ENCODE measurements at regions not wholly inside any gene's neighbourhood (a gene's known extent, or its start where the extent isn't known, plus 50 kb on each side); places are given as distances from the start of the nearest gene placed in this dataset.

- BruUV-seq (replicated peaks) = no TSS peak
- intact Hi-C loops (cut with micrococcal nuclease; ENCODE audit: unreplicated experiment) = no loop called here
- no peak for DNase-seq
- Mint-ChIP-seq H3K27me3 (ENCODE audit: unreplicated experiment) (no peaks in the 10 kb centered on the region), H3K36me3 (ENCODE audit: insufficient read depth, unreplicated experiment) (no peaks in the 10 kb centered on the region), H3K27ac (ENCODE audit: unreplicated experiment) (no peak overlapping the region), H3K4me1 (ENCODE audit: low read depth, unreplicated experiment) (no peaks in the 10 kb centered on the region), H3K9me3 (ENCODE audit: low read depth, unreplicated experiment) (no peaks in the 10 kb centered on the region), H3K4me3 (ENCODE audit: low read depth, unreplicated experiment) (no peak overlapping the region)
- no peak for TF ChIP-seq CTCF (IDR thresholded peaks at IDR 0.05; ENCODE audit: unreplicated experiment)
- CTCF ChIA-PET = no interaction called here
These were observed 571.1 kb downstream of the LMO4 start for GRCh38 chr1:87899746-87900145.

- CTCF ChIA-PET = interaction anchor here (0.9 kb wide), 1 partner anchor 25 kb away, joined by 3 read pairs; no protein-coding TSS in a partner anchor
These were observed 574.1 kb downstream of the LMO4 start for GRCh38 chr1:87902830-87903229.

GRCh38 chr1:87903242-87903641 lies 574.6 kb downstream of the LMO4 start:
- Mint-ChIP-seq H3K27ac (ENCODE audit: unreplicated experiment) (no peak overlapping the region), H3K27me3 (ENCODE audit: unreplicated experiment) (no peaks in the 10 kb centered on the region), H3K4me3 (ENCODE audit: low read depth, unreplicated experiment) (no peak overlapping the region), H3K36me3 (ENCODE audit: insufficient read depth, unreplicated experiment) (no peaks in the 10 kb centered on the region), H3K9me3 (ENCODE audit: low read depth, unreplicated experiment) (no peaks in the 10 kb centered on the region), H3K4me1 (ENCODE audit: low read depth, unreplicated experiment) (no peaks in the 10 kb centered on the region)
- DNase-seq = no peak
- TF ChIP-seq CTCF (IDR thresholded peaks at IDR 0.05; ENCODE audit: unreplicated experiment) = no peak
- CTCF ChIA-PET = no interaction called here
- no TSS peak for BruUV-seq (replicated peaks)
- intact Hi-C loops (cut with micrococcal nuclease; ENCODE audit: unreplicated experiment) = no loop called here

More at GRCh38 chr1:87902830-87903229, 574.1 kb downstream of the LMO4 start:
- H3K27me3 Mint-ChIP-seq (ENCODE audit: unreplicated experiment) = no peaks in the 10 kb centered on the region
- H3K36me3 Mint-ChIP-seq (ENCODE audit: insufficient read depth, unreplicated experiment) = no peaks in the 10 kb centered on the region
- no peak overlapping the region for H3K27ac Mint-ChIP-seq (ENCODE audit: unreplicated experiment)
- H3K9me3 Mint-ChIP-seq (ENCODE audit: low read depth, unreplicated experiment) = no peaks in the 10 kb centered on the region
- DNase-seq = no peak
- intact Hi-C loops (cut with micrococcal nuclease; ENCODE audit: unreplicated experiment) = no loop called here
- no peak overlapping the region for H3K4me3 Mint-ChIP-seq (ENCODE audit: low read depth, unreplicated experiment)
- no peaks in the 10 kb centered on the region for H3K4me1 Mint-ChIP-seq (ENCODE audit: low read depth, unreplicated experiment)
- no peak for TF ChIP-seq CTCF (IDR thresholded peaks at IDR 0.05; ENCODE audit: unreplicated experiment)
- BruUV-seq (replicated peaks) = no TSS peak

- TF ChIP-seq CTCF (IDR thresholded peaks at IDR 0.05; ENCODE audit: unreplicated experiment) = no peak
- H3K27me3 Mint-ChIP-seq (ENCODE audit: unreplicated experiment) = no peaks in the 10 kb centered on the region
- CTCF ChIA-PET = no interaction called here
- no peaks in the 10 kb centered on the region for H3K9me3 Mint-ChIP-seq (ENCODE audit: low read depth, unreplicated experiment)
- intact Hi-C loops (cut with micrococcal nuclease; ENCODE audit: unreplicated experiment) = no loop called here
- BruUV-seq (replicated peaks) = no TSS peak
- H3K27ac Mint-ChIP-seq (ENCODE audit: unreplicated experiment) = no peak overlapping the region
- no peaks in the 10 kb centered on the region for H3K36me3 Mint-ChIP-seq (ENCODE audit: insufficient read depth, unreplicated experiment)
- H3K4me1 Mint-ChIP-seq (ENCODE audit: low read depth, unreplicated experiment) = peaks cover 10% of the 10 kb centered on the region
- no peak overlapping the region for H3K4me3 Mint-ChIP-seq (ENCODE audit: low read depth, unreplicated experiment)
- DNase-seq = no peak
These were observed 576.0 kb downstream of the LMO4 start for GRCh38 chr1:87904651-87905050.
